ENCODE measurements at regions not wholly inside any gene's neighbourhood (a gene's known extent, or its start where the extent isn't known, plus 50 kb on each side); places are given as distances from the start of the nearest gene placed in this dataset.
"Not testable (repeated sequence)": the region's sequence is repeated elsewhere in the genome, so short reads cannot be mapped to it uniquely, and the experiment has no call there.

DNA sequence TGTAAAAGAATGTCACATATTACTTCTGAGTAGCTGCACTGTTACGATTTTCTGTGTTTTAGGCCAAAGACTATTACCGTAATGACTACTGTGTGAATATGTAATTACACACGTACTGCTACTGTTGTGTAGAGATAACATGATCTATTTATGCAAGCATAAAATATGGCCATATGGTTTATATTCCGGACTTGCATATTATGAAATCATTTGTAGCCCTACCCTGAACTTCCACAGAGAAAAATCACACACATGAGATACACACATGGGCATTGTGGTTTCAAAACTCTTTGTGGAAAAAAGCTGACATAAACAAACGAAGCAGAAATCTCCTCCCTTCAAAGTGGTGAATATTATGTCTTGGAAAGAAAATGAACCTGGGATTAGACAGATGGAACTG is 373.0 kb upstream of the ADAMTS5 start:
- TF ChIP-seq, protein P1, sequence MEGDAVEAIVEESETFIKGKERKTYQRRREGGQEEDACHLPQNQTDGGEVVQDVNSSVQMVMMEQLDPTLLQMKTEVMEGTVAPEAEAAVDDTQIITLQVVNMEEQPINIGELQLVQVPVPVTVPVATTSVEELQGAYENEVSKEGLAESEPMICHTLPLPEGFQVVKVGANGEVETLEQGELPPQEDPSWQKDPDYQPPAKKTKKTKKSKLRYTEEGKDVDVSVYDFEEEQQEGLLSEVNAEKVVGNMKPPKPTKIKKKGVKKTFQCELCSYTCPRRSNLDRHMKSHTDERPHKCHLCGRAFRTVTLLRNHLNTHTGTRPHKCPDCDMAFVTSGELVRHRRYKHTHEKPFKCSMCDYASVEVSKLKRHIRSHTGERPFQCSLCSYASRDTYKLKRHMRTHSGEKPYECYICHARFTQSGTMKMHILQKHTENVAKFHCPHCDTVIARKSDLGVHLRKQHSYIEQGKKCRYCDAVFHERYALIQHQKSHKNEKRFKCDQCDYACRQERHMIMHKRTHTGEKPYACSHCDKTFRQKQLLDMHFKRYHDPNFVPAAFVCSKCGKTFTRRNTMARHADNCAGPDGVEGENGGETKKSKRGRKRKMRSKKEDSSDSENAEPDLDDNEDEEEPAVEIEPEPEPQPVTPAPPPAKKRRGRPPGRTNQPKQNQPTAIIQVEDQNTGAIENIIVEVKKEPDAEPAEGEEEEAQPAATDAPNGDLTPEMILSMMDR (IDR thresholded peaks at IDR 0.05) = no peak
- Histone ChIP-seq H3K36me3 (no peaks in the 10 kb centered on the region), H3K27ac (no peak overlapping the region), H3K9me3 (no peaks in the 10 kb centered on the region), H3K4me3 (no peak overlapping the region), H3K27me3 (no peaks in the 10 kb centered on the region), H3K4me1 (no peaks in the 10 kb centered on the region)
- DNase-seq (ENCODE audit: low spot score) = no peak

DNA sequence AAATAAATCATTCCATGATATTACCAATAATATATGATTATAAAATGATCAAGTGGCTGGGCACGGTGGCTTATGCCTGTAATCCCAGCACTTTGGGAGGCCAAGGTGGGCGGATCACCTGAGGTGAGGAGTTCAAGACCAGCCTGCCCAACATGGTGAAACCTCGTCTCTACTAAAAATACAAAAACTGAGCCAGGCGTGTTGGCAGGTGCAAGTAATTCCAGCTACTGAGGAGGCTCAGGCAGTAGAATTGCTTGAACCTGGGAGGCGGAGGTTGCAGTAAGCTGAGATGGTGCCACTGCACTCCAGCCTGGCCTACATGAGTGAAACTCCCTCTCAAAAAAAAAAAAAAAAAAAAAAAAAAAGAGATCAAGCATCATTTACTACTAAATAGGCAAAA is 371.1 kb upstream of the ADAMTS5 start:
- H3K4me1 ChIP-seq; H3K4me3 ChIP-seq; H3K27me3 ChIP-seq; H3K27ac ChIP-seq; H3K9me3 ChIP-seq; DNase-seq (ENCODE audit: low spot score); H3K36me3 ChIP-seq: not testable (repeated sequence)

DNA sequence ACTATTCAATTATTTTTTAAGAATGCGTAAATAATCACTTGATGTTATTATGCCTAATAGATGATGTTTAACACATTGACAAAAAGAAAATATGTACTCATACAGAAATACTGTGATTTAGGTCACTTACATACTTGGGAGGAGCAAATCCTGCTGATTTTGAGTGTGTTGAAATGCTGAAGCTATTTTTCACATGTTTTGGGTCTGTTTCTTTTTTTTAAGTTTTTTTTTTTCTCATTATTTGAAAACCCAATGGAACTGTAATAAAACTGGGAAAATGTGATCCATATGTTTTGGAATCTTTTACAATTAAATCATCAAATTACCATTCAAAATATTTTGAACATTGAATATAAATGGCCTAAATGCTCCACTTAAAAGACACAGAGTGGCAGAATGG is 366.2 kb upstream of the ADAMTS5 start:
- H3K9me3 ChIP-seq = peaks cover 0 to 8% of the 10 kb centered on the region in 2 donors
- H3K4me3 ChIP-seq = no peak overlapping the region
- DNase-seq (ENCODE audit: low spot score) = no peak
- no peaks in the 10 kb centered on the region for H3K27me3 ChIP-seq
- no peaks in the 10 kb centered on the region for H3K36me3 ChIP-seq
- no peak overlapping the region for H3K27ac ChIP-seq
- TF ChIP-seq, protein P1 (IDR thresholded peaks at IDR 0.05) = no peak
- no peaks in the 10 kb centered on the region for H3K4me1 ChIP-seq

DNA sequence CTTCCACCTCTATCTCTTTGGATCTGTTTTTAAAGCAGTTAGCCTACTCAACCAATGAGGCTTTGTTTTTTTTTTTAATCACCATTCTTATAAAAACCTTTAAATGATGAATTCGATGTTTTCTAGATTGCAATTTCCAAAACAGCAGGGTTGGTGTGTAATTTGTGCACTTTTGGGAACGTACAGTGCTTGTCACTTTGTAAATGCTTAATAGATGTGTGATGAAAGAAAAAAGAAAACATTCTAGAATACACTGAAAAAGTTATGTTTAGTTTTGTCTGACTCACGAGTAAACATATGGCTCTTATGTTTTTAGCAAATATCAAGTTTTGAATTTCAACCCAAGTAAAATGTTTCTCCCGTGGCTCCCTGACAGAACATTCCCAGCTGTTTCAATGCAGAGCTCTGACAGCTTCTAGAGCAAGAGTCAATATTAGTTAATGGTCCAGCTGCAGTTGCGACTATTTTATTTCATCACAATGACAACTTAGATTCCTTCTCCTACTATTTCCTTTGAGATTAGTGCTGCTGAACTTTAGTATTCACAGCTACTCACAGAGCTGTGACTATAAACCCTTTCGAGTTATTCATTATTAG is 362.5 kb upstream of the ADAMTS5 start:
- TF ChIP-seq, protein P1 (IDR thresholded peaks at IDR 0.05) = no peak
- Histone ChIP-seq H3K9me3 (peaks cover 0 to 8% of the 10 kb centered on the region in 2 donors), H3K27ac (no peak overlapping the region), H3K4me3 (no peak overlapping the region), H3K4me1 (no peaks in the 10 kb centered on the region), H3K36me3 (no peaks in the 10 kb centered on the region), H3K27me3 (no peaks in the 10 kb centered on the region)
- DNase-seq (ENCODE audit: low spot score) = no peak

DNA sequence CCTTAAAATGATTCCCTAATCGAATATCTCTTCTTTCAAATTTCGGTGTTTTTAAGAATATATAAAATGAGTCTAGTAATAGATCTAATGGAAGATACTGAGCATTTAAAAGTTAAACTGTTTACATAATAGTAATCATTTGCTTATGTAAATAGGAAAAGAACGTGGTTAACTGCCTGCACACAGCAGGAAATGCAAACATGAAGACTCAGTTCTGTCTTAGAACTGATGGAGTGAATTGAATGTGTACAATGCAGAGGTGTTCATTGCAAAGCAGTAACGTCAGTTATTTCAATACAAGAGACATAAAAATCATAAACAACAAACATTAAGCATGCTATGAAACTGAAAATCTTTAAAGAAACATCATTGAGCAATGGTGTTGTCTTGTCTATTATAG is 359.4 kb upstream of the ADAMTS5 start:
- Histone ChIP-seq H3K9me3 (peaks cover 0 to 5% of the 10 kb centered on the region in 2 donors), H3K4me3 (no peak overlapping the region), H3K36me3 (no peaks in the 10 kb centered on the region), H3K27ac (no peak overlapping the region), H3K27me3 (no peaks in the 10 kb centered on the region), H3K4me1 (no peaks in the 10 kb centered on the region)
- TF ChIP-seq, protein P1 (IDR thresholded peaks at IDR 0.05) = no peak
- DNase-seq (ENCODE audit: low spot score) = no peak

DNA sequence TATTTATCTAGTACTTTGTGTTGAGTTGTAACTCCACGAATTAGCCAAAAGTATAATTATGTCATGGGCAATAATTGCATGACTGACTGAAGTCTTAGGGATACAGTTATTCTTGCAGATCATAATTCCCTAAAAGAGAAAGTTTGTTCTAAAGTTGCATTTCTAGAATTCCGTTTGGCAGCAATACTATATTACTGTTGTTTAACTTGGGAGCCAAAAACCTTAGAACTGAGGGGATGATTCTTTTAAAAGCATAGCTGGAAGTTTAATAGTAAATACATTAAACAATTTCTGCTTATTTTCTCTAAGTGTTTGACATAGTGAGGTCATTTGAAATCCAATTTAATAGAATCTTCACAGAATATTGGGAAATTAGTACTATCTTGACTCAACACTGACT is 356.4 kb upstream of the ADAMTS5 start:
- no peak for DNase-seq (ENCODE audit: low spot score)
- TF ChIP-seq, protein P1 (IDR thresholded peaks at IDR 0.05) = no peak
- H3K4me1 ChIP-seq = no peaks in the 10 kb centered on the region
- H3K36me3 ChIP-seq = no peaks in the 10 kb centered on the region
- H3K27me3 ChIP-seq = no peaks in the 10 kb centered on the region
- H3K4me3 ChIP-seq = no peak overlapping the region
- no peak overlapping the region for H3K27ac ChIP-seq
- no peaks in the 10 kb centered on the region for H3K9me3 ChIP-seq
